GM12878 (cell line): ENCODE measurements at regions not wholly inside any gene's neighbourhood (a gene's known extent, or its start where the extent isn't known, plus 50 kb on each side); places are given as distances from the start of the nearest gene placed in this dataset.

Experiments used
- ATAC-seq: fragments of 200-7000 bp; cut with Tn5 transposase; 3 replicates; pipeline ENCODE4 v1.9.1; 2020; ENCODE audit warnings: mild to moderate bottlenecking, moderate library complexity
- BruUV-seq: library from RNA; stranded (reverse); fragments of 400-500 nt; replicated peaks from 2 replicates; lab custom pipeline; 2021; lab: Mats Ljungman, UMichigan
- CTCF ChIA-PET: fragments of 300-600 bp; sonication (Branson Sonifier 250); formaldehyde crosslinking; extraction: SDS; loops from one replicate; lab custom pipeline; 2021; ENCODE audit warnings: inconsistent platforms; lab: Yijun Ruan, JAX
- POLR2A ChIA-PET: fragments of 350-600 bp; formaldehyde crosslinking; extraction: SDS; loops from one replicate; lab custom pipeline; 2021; ENCODE audit warnings: inconsistent platforms; lab: Charles Lee
- RAD21 ChIA-PET: fragments of 300-600 bp; sonication (Branson Sonifier 250); formaldehyde crosslinking; loops from one replicate; lab custom pipeline; 2023; ENCODE audit warnings: antibody characterized with exemption; ENCODE audit not compliant: unreplicated experiment; lab: Charles Lee
- SMC1A ChIA-PET: fragments of 300-600 bp; sonication (Branson Sonifier 250); formaldehyde crosslinking; loops from one replicate; lab custom pipeline; 2023; ENCODE audit not compliant: unreplicated experiment, uncharacterized antibody; lab: Charles Lee
- DNase-seq: peaks from one replicate; pipeline ENCODE4 v3.0.0-alpha.2; 2011; ENCODE audit warnings: low read depth, low spot score
- FAIRE-seq: peaks from 3 replicates; lab custom pipeline; 2011; peaks lifted over from hg19 to GRCh38; lab: Jason Lieb, UNC
- H2AFZ ChIP-seq: 2 replicates; pipeline ENCODE4 v1.6.0; 2011; ENCODE audit warnings: low read depth, low read length, control low read depth; ENCODE audit not compliant: control insufficient read depth
- H3K27ac ChIP-seq: 2 replicates; pipeline ENCODE4 v1.5.1; 2011; ENCODE audit warnings: control low read depth; ENCODE audit not compliant: control insufficient read depth, insufficient read depth
- H3K27me3 ChIP-seq, 2 experiments: replicated peaks in 1 of 2; 2 replicates each; pipeline versions ENCODE4 v1.6.0 to v1.6.1; 2011; ENCODE audit warnings: low read length in 1 of 2; ENCODE audit not compliant: control insufficient read depth in 2 of 2, insufficient read depth in 2 of 2
- H3K36me3 ChIP-seq, 2 experiments: 2 replicates each; pipeline ENCODE4 v1.5.1; 2011; ENCODE audit warnings: low read length in 1 of 2; ENCODE audit not compliant: control insufficient read depth in 2 of 2, insufficient read depth in 2 of 2
- H3K4me1 ChIP-seq: 2 replicates; pipeline ENCODE4 v1.6.1; 2011; ENCODE audit warnings: mild to moderate bottlenecking, low read length, moderate library complexity, mixed read lengths; ENCODE audit not compliant: control insufficient read depth, insufficient read depth
- H3K4me2 ChIP-seq: 2 replicates; pipeline ENCODE4 v1.6.0; 2011; ENCODE audit warnings: control low read depth; ENCODE audit not compliant: control insufficient read depth, insufficient read depth
- H3K4me3 ChIP-seq: fragments of 200-600 bp; sonication (generic); 2 replicates; pipeline ENCODE4 v1.5.1; 2016
- H3K79me2 ChIP-seq: 2 replicates; pipeline ENCODE4 v1.6.0; 2011; ENCODE audit warnings: low read length; ENCODE audit not compliant: control insufficient read depth, insufficient read depth
- H3K9ac ChIP-seq: 2 replicates; pipeline ENCODE4 v1.8.0; 2011; ENCODE audit warnings: low read length, control low read depth, mixed read lengths; ENCODE audit not compliant: control insufficient read depth, insufficient read depth
- H3K9me3 ChIP-seq: replicated peaks from 3 replicates; pipeline ENCODE4 v1.5.1; 2011; ENCODE audit warnings: mild to moderate bottlenecking, low read length; ENCODE audit not compliant: control insufficient read depth, insufficient read depth
- H4K20me1 ChIP-seq: 2 replicates; pipeline ENCODE4 v1.6.0; 2011; ENCODE audit not compliant: control insufficient read depth, insufficient read depth
- CHD4 ChIP-seq: fragments of 200-600 bp; sonication (generic); IDR thresholded peaks from 2 replicates; pipeline ENCODE4 v1.6.1; 2016; ENCODE audit warnings: mild to moderate bottlenecking
- FOXK2 ChIP-seq: fragments of 450-650 bp; IDR thresholded peaks from 2 replicates; pipeline ENCODE4 v1.6.1; 2017; ENCODE audit warnings: mild to moderate bottlenecking, moderate library complexity
- KDM1A ChIP-seq: fragments of 200-600 bp; sonication (generic); IDR thresholded peaks from 2 replicates; pipeline ENCODE4 v1.6.1; 2016; ENCODE audit warnings: borderline replicate concordance
- RELA ChIP-seq: fragments of 450-650 bp; IDR thresholded peaks from 2 replicates; pipeline ENCODE4 v1.8.0; 2014; ENCODE audit warnings: borderline replicate concordance; ENCODE audit not compliant: partially characterized antibody
- SIN3A ChIP-seq: IDR thresholded peaks from 2 replicates; pipeline ENCODE4 v1.6.1; 2012; ENCODE audit warnings: low read depth, low read length, improper control_type of control experiment
- ZNF274 ChIP-seq: IDR thresholded peaks from one replicate; pipeline ENCODE4 v1.8.0; 2011; ENCODE audit not compliant: insufficient read length, insufficient read depth
- ZNF384 ChIP-seq: IDR thresholded peaks from 2 replicates; pipeline ENCODE4 v1.6.1; 2012; ENCODE audit warnings: low read depth, mild to moderate bottlenecking, low read length, improper control_type of control experiment, borderline replicate concordance
- ZZZ3 ChIP-seq: IDR thresholded peaks from 2 replicates; pipeline ENCODE4 v1.6.1; 2011; ENCODE audit warnings: low read depth; ENCODE audit not compliant: control insufficient read depth, insufficient read length
- WGBS: methylation state at CpG from one replicate; pipeline ENCODE4 v1.1.6; 2016; ENCODE audit warnings: low lambda C conversion rate; ENCODE audit not compliant: insufficient replicate concordance, insufficient coverage; ENCODE audit errors: missing lambda C conversion rate; 5-methylcytosine and 5-hydroxymethylcytosine counted together
- in situ Hi-C: fragments of 300-500 bp; cut with MboI; formaldehyde crosslinking; loops from 9 replicates; pipeline ENCODE4 v1.14.3; 2018; ENCODE audit warnings: mixed read lengths
- intact Hi-C: fragments of 100-400 bp; cut with micrococcal nuclease; formaldehyde crosslinking; loops from one replicate; pipeline ENCODE4 v1.14.2; 2022; ENCODE audit not compliant: unreplicated experiment
- TF ChIP-seq, protein P1 (sequence below): fragments of 450-650 bp; formaldehyde crosslinking; IDR thresholded peaks from 2 replicates; pipeline ENCODE4 v1.5.0; 2022; ENCODE audit warnings: mild to moderate bottlenecking, missing genetic modification characterization
- TF ChIP-seq, protein P2 (sequence below): fragments of 450-650 bp; conservative IDR thresholded peaks from 2 replicates; pipeline ENCODE4 v1.6.1; 2017; ENCODE audit warnings: mild to moderate bottlenecking, moderate library complexity
- TF ChIP-seq, protein P3 (sequence below): fragments of 150-350 bp; IDR thresholded peaks from 2 replicates; pipeline ENCODE4 v1.6.1; 2016; ENCODE audit warnings: low read depth, low read length
- TF ChIP-seq, protein P4 (sequence below): fragments of 450-650 bp; IDR thresholded peaks from 2 replicates; pipeline ENCODE4 v1.6.1; 2017; ENCODE audit warnings: low read depth, mild to moderate bottlenecking, moderate library complexity

DNA sequence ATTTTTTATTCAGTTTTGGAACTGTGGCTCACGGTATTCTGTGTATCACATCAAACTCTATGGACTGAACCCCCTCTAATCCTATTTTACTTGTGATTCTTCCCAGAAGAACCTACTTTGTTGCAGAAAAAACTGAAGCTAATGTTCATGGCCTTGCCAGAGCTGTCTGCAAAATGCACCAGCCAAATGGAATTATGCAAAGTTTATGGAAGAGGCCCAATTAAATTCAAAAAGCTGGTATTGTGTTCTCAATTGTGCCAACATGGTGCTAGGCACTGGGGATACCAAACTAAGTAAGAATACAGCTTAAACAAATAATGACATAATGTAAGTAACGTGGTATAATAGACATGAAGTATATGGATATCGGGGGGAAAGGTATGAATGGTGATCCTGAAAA is 273.8 kb upstream of the DUSP10 start:
- ATAC-seq (no peak), DNase-seq (no peak), FAIRE-seq (no peak)
- Histone ChIP-seq H3K79me2 (no peaks in the 10 kb centered on the region), H3K4me3 (no peak overlapping the region), H3K27ac (no peak overlapping the region), H3K4me2 (no peak overlapping the region), H3K36me3 (no peaks in the 10 kb centered on the region), H2AFZ (no peak overlapping the region), H3K4me1 (no peaks in the 10 kb centered on the region), H3K9me3 (no peaks in the 10 kb centered on the region; the same call in 2 of the 3 replicates), H3K9ac (no peak overlapping the region), H3K27me3 (no peaks in the 10 kb centered on the region), H4K20me1 (no peaks in the 10 kb centered on the region)
- CTCF ChIA-PET = interaction anchor here (0.8 kb wide), 1 partner anchor 156 kb away, joined by 3 read pairs; no protein-coding TSS in a partner anchor
- POLR2A ChIA-PET = no interaction called here
- intact Hi-C loops = no loop called here
- BruUV-seq = no TSS peak
- SMC1A ChIA-PET = interaction anchor here (1.2 to 2.0 kb wide), 6 partner anchors 10 to 240 kb away, joined by 3 to 5 read pairs (median 3); no protein-coding TSS in a partner anchor
- 44% methylated on average over 3 of the region's 3 CpGs for WGBS
- RAD21 ChIA-PET = no interaction called here
- in situ Hi-C loops = no loop called here
- TF ChIP-seq CHD4 (no peak), FOXK2 (no peak), RELA (no peak), ZNF274 (no peak), ZNF384 (no peak), SIN3A (no peak), KDM1A (no peak), ZZZ3 (no peak)
- TF ChIP-seq, protein P1, sequence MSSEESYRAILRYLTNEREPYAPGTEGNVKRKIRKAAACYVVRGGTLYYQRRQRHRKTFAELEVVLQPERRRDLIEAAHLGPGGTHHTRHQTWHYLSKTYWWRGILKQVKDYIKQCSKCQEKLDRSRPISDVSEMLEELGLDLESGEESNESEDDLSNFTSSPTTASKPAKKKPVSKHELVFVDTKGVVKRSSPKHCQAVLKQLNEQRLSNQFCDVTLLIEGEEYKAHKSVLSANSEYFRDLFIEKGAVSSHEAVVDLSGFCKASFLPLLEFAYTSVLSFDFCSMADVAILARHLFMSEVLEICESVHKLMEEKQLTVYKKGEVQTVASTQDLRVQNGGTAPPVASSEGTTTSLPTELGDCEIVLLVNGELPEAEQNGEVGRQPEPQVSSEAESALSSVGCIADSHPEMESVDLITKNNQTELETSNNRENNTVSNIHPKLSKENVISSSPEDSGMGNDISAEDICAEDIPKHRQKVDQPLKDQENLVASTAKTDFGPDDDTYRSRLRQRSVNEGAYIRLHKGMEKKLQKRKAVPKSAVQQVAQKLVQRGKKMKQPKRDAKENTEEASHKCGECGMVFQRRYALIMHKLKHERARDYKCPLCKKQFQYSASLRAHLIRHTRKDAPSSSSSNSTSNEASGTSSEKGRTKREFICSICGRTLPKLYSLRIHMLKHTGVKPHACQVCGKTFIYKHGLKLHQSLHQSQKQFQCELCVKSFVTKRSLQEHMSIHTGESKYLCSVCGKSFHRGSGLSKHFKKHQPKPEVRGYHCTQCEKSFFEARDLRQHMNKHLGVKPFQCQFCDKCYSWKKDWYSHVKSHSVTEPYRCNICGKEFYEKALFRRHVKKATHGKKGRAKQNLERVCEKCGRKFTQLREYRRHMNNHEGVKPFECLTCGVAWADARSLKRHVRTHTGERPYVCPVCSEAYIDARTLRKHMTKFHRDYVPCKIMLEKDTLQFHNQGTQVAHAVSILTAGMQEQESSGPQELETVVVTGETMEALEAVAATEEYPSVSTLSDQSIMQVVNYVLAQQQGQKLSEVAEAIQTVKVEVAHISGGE (CRISPR knock-in tag) = no peak
- TF ChIP-seq, protein P2, sequence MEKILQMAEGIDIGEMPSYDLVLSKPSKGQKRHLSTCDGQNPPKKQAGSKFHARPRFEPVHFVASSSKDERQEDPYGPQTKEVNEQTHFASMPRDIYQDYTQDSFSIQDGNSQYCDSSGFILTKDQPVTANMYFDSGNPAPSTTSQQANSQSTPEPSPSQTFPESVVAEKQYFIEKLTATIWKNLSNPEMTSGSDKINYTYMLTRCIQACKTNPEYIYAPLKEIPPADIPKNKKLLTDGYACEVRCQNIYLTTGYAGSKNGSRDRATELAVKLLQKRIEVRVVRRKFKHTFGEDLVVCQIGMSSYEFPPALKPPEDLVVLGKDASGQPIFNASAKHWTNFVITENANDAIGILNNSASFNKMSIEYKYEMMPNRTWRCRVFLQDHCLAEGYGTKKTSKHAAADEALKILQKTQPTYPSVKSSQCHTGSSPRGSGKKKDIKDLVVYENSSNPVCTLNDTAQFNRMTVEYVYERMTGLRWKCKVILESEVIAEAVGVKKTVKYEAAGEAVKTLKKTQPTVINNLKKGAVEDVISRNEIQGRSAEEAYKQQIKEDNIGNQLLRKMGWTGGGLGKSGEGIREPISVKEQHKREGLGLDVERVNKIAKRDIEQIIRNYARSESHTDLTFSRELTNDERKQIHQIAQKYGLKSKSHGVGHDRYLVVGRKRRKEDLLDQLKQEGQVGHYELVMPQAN = no peak
- TF ChIP-seq, protein P3, sequence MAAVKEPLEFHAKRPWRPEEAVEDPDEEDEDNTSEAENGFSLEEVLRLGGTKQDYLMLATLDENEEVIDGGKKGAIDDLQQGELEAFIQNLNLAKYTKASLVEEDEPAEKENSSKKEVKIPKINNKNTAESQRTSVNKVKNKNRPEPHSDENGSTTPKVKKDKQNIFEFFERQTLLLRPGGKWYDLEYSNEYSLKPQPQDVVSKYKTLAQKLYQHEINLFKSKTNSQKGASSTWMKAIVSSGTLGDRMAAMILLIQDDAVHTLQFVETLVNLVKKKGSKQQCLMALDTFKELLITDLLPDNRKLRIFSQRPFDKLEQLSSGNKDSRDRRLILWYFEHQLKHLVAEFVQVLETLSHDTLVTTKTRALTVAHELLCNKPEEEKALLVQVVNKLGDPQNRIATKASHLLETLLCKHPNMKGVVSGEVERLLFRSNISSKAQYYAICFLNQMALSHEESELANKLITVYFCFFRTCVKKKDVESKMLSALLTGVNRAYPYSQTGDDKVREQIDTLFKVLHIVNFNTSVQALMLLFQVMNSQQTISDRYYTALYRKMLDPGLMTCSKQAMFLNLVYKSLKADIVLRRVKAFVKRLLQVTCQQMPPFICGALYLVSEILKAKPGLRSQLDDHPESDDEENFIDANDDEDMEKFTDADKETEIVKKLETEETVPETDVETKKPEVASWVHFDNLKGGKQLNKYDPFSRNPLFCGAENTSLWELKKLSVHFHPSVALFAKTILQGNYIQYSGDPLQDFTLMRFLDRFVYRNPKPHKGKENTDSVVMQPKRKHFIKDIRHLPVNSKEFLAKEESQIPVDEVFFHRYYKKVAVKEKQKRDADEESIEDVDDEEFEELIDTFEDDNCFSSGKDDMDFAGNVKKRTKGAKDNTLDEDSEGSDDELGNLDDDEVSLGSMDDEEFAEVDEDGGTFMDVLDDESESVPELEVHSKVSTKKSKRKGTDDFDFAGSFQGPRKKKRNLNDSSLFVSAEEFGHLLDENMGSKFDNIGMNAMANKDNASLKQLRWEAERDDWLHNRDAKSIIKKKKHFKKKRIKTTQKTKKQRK = no peak
- TF ChIP-seq, protein P4, sequence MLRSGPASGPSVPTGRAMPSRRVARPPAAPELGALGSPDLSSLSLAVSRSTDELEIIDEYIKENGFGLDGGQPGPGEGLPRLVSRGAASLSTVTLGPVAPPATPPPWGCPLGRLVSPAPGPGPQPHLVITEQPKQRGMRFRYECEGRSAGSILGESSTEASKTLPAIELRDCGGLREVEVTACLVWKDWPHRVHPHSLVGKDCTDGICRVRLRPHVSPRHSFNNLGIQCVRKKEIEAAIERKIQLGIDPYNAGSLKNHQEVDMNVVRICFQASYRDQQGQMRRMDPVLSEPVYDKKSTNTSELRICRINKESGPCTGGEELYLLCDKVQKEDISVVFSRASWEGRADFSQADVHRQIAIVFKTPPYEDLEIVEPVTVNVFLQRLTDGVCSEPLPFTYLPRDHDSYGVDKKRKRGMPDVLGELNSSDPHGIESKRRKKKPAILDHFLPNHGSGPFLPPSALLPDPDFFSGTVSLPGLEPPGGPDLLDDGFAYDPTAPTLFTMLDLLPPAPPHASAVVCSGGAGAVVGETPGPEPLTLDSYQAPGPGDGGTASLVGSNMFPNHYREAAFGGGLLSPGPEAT = no peak
